ENCODE measurements at regions not wholly inside any gene's neighbourhood (a gene's known extent, or its start where the extent isn't known, plus 50 kb on each side); places are given as distances from the start of the nearest gene placed in this dataset.

DNA sequence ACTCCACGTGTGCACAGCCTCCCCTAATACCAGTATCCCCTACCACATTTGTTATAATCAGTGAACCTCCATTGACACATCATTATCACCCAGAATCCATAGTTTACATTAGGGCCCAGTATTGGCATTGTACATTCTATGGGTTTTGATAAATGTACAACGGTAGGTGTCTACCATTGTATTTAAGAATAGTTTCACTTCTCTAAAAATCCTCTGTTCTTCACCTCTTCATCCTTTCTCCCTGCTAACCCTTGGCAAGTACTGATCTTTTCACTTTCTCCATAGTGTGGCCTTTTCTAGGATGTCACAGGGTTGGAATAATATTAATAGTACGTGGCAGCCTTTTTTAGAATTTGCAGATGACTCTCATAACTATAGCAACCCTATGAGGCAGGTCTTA is 353.8 kb downstream of the DDX10 start:
- Histone ChIP-seq H3K27me3 (no peaks in the 10 kb centered on the region), H3K27ac (no peak overlapping the region), H3K9me3 (no peaks in the 10 kb centered on the region), H3K36me3 (no peaks in the 10 kb centered on the region), H3K4me1 (no peaks in the 10 kb centered on the region), H3K4me3 (no peak overlapping the region)
- in situ Hi-C loops (cut with MboI; ENCODE audit: low pct_ligation_motif_present in 1 of 4, low pct_unique_long_range_greater_than_20kb in 1 of 4, low sequenced_read_pairs in 3 of 4): no loop called here
- DNase-seq: no peak
- TF ChIP-seq, protein P1, sequence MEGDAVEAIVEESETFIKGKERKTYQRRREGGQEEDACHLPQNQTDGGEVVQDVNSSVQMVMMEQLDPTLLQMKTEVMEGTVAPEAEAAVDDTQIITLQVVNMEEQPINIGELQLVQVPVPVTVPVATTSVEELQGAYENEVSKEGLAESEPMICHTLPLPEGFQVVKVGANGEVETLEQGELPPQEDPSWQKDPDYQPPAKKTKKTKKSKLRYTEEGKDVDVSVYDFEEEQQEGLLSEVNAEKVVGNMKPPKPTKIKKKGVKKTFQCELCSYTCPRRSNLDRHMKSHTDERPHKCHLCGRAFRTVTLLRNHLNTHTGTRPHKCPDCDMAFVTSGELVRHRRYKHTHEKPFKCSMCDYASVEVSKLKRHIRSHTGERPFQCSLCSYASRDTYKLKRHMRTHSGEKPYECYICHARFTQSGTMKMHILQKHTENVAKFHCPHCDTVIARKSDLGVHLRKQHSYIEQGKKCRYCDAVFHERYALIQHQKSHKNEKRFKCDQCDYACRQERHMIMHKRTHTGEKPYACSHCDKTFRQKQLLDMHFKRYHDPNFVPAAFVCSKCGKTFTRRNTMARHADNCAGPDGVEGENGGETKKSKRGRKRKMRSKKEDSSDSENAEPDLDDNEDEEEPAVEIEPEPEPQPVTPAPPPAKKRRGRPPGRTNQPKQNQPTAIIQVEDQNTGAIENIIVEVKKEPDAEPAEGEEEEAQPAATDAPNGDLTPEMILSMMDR (IDR thresholded peaks at IDR 0.05): no peak
- TF ChIP-seq EP300 (IDR thresholded peaks at IDR 0.05; ENCODE audit: low read depth) (no peak), POLR2AphosphoS5 (IDR thresholded peaks at IDR 0.05) (no peak), POLR2A (IDR thresholded peaks at IDR 0.05) (no peak)
- 73 to 81% methylated on average over 3 of the region's 3 CpGs for WGBS, 2 donors (ENCODE audit: low coverage in 1 of 2)
- intact Hi-C loops (cut with DNase I; ENCODE audit: low total_unique reads): no loop called here

DNA sequence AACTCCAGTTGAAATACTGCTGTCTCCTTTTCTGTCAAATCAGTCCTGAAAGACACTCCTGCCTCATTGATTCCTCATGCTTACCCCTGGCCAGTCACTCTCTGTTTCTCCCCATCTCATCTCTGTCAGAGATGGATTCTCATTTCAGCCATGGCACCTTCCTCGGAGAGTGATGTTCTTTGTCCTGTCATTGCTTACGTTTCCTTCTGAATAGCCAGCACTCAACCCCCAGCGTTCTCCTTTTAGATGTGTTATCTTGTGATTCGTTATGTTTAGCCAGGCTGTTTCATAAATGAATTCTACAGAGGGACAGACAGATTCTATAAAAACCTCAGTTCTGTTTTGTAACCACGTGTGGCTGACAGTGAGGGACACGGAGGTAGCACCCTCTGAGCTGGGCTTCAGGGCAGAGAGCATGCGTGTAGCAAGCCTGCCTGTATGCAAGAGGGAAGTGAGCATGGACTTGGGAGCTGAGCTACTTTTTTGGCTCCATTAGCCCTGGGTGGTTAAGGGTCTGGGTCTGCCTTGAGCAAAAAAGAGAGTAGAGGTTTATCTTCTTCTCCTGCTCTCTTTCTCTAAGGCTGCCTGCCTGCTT is 354.6 kb downstream of the DDX10 start:
- intact Hi-C loops (cut with DNase I; ENCODE audit: low total_unique reads) (no loop called here), in situ Hi-C loops (cut with MboI; ENCODE audit: low pct_ligation_motif_present in 1 of 4, low pct_unique_long_range_greater_than_20kb in 1 of 4, low sequenced_read_pairs in 3 of 4) (no loop called here)
- Histone ChIP-seq H3K9me3 (no peaks in the 10 kb centered on the region), H3K4me1 (no peaks in the 10 kb centered on the region), H3K36me3 (no peaks in the 10 kb centered on the region), H3K27ac (no peak overlapping the region), H3K4me3 (no peak overlapping the region), H3K27me3 (no peaks in the 10 kb centered on the region)
- TF ChIP-seq EP300 (IDR thresholded peaks at IDR 0.05; ENCODE audit: low read depth): no peak
- TF ChIP-seq POLR2A (IDR thresholded peaks at IDR 0.05): no peak
- TF ChIP-seq, protein P1 (IDR thresholded peaks at IDR 0.05): no peak
- no peak for TF ChIP-seq POLR2AphosphoS5 (IDR thresholded peaks at IDR 0.05)
- no peak for DNase-seq
- WGBS, 2 donors (ENCODE audit: low coverage in 1 of 2): 72 to 75% methylated on average over 4 to 7 of the region's 7 CpGs

DNA sequence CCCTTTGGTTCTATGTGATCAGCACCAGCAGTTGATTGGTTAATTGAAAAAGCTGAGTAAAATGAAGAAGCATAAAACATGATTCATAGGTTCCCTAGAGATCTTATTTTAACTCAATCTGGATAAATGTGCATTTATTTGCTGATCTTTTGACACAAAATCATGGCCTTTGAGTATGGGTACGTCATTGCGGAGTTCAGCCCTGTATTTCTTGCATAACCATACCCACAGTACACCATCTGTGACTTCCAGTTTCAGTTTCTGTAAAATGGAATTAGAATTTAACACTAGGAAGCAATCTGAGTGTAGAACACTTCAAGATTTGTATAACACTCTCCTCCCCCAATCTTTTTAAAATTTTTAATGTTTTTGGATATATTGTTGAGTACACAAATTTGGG is 358.2 kb downstream of the DDX10 start:
- H3K4me3 ChIP-seq: no peak overlapping the region
- no peaks in the 10 kb centered on the region for H3K4me1 ChIP-seq
- TF ChIP-seq POLR2A (IDR thresholded peaks at IDR 0.05) (no peak), POLR2AphosphoS5 (IDR thresholded peaks at IDR 0.05) (no peak), EP300 (IDR thresholded peaks at IDR 0.05; ENCODE audit: low read depth) (no peak)
- TF ChIP-seq, protein P1 (IDR thresholded peaks at IDR 0.05): no peak
- H3K9me3 ChIP-seq: peaks cover 0 to 5% of the 10 kb centered on the region in 2 donors
- no peaks in the 10 kb centered on the region for H3K36me3 ChIP-seq
- H3K27me3 ChIP-seq: no peaks in the 10 kb centered on the region
- 67 to 85% methylated on average over 2 of the region's 2 CpGs for WGBS, 2 donors (ENCODE audit: low coverage in 1 of 2)
- H3K27ac ChIP-seq: no peak overlapping the region
- DNase-seq: no peak
- intact Hi-C loops (cut with DNase I; ENCODE audit: low total_unique reads): no loop called here
- in situ Hi-C loops (cut with MboI; ENCODE audit: low pct_ligation_motif_present in 1 of 4, low pct_unique_long_range_greater_than_20kb in 1 of 4, low sequenced_read_pairs in 3 of 4): no loop called here

DNA sequence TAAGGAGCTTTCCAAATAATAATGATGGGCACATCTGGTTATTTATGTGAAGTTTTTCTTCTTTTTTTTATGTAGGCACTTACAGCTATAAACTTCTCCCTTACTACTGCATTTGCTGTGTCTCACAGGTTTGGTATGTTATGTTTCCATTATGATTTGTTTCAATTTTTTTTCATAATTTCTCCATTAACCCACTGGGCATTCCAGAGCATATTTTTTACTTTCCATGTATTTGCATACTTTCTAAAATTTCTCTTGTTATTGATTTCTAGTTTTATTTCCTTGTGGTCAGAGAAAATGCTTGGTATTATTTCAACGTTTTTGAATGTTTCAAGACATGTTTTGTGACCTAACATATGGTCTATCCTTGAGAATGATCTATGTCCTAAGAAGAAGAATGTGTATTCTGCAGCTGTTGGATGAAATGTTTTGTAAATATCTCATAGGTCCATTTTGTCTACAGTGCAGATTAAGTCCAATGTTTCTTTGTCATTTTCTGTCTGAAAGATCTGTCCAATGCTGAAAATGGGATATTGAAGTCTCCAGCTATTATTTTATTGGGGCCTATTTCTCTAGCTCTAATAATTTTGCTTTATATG is 362.1 kb downstream of the DDX10 start:
- WGBS, 2 donors (ENCODE audit: low coverage in 1 of 2): 23 to 50% methylated on average over 1 of the region's 1 CpG
- H3K4me1 ChIP-seq: no peaks in the 10 kb centered on the region
- in situ Hi-C loops (cut with MboI; ENCODE audit: low pct_ligation_motif_present in 1 of 4, low pct_unique_long_range_greater_than_20kb in 1 of 4, low sequenced_read_pairs in 3 of 4): no loop called here

More for the DNA sequence above, 362.1 kb downstream of the DDX10 start:
- Histone ChIP-seq H3K27me3 (no peaks in the 10 kb centered on the region), H3K36me3 (no peaks in the 10 kb centered on the region), H3K27ac (no peak overlapping the region), H3K9me3 (peaks cover 0 to 5% of the 10 kb centered on the region in 2 donors), H3K4me3 (no peak overlapping the region)
- DNase-seq: no peak
- intact Hi-C loops (cut with DNase I; ENCODE audit: low total_unique reads): no loop called here
- TF ChIP-seq POLR2AphosphoS5 (IDR thresholded peaks at IDR 0.05) (no peak), POLR2A (IDR thresholded peaks at IDR 0.05) (no peak), EP300 (IDR thresholded peaks at IDR 0.05; ENCODE audit: low read depth) (no peak)
- TF ChIP-seq, protein P1 (IDR thresholded peaks at IDR 0.05): no peak

Data from transverse colon (tissue), 4 donors.